ENCODE measurements at regions not wholly inside any gene's neighbourhood (a gene's known extent, or its start where the extent isn't known, plus 50 kb on each side); places are given as distances from the start of the nearest gene placed in this dataset.
"Not testable (repeated sequence)": the region's sequence is repeated elsewhere in the genome, so short reads cannot be mapped to it uniquely, and the experiment has no call there.

DNA sequence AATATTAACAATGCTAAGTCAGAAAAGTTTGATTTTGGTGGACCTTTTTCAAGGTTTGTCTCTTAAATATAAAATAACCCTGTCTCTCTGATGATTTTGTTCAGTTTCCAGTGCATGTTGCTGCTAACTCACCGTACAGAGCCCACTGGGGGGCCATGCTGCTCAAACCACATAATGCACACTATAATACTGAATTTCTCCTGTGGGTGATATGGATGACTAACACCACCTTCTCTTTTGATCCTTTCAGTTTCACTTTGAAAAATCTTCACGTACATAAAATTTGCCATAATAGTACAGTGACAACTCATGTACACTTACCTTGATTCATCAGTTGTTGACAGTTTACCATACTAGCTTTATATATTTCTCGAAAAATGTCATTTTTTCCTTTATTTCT is 506.6 kb upstream of the MAN1A1 start:
- no peak for DNase-seq

DNA sequence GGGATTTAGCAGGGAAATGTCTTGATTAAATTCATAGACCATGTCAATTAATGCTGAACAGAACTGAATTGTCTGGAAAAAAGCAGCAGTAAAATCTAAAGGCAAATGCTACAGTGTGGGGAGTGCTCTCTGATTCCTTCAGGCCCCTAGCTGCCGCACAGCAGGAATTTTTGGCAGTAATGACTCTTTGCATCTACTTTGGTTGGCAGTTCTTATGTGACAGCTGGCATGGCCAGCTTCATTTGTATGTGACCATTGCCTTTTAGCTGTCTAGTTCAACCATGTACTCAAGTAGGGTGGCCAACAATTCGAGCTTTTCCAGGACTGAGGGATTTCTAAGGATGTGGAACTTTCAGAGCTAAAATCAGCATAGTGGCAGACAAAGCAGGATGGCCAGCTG is 499.1 kb upstream of the MAN1A1 start:
- DNase-seq, result no peak

DNA sequence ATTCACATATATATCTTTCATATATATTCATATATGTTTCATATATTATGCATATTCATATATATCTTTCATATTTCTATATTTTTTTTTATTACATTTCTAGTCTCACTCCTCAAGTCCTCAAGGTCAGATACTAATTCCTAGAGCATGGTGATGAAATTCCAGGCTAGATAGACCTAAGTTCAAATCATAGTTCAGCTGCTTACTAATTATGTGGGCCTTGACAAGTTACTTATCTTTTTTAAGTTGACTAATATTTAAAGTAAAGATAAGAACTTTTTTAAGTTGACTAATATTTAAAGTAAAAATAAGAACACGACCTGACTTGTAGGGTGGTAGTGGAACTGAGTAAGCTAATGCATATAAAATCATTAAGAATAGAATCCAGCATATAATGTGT is 495.6 kb upstream of the MAN1A1 start:
- no peak for DNase-seq

GRCh38 chr6:119844387-119844786 is 494.8 kb upstream of the MAN1A1 start:
- peak; percentile 25 for DNase-seq

- no peak for DNase-seq
These were observed 492.6 kb upstream of the MAN1A1 start for GRCh38 chr6:119842191-119842590.

GRCh38 chr6:119838043-119838442 is 488.5 kb upstream of the MAN1A1 start:
- DNase-seq, result no peak

DNA sequence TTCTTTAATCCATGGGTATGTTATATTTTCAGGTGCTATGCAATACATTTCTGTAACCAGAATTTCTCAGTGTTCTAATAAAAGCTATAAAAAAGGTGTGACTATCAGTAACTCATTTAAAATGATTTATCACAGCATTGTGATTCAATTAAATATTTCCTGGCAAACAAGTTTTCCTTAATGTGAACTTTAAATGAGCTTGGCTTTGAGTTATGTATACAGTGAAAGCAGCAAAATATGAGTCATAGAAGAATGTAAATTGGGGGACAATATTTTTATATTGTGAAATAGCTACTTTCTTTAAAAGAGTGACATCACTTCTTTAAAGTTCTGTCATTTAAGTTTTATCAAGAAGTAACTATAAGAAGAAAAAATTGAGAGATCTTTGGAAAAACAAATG is 484.9 kb upstream of the MAN1A1 start:
- DNase-seq, result no peak

DNA sequence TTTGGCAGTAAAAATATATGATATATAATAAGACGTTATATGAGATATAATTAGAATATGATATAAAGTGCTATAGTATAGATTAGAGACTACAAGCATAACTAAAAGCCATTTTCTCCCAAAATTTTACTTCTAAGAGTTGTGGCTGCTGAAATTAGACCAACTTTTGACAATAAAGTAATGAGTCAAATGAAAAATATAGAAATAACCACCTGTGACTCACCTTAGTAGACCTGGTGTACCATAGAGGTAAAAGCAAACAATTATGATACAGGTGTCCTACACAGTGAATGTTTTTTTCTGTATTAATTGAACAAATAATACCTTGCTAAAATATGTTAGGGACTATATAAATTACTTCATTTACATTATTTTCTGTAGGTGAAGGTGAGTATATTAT is 482.9 kb upstream of the MAN1A1 start:
- DNase-seq, result no peak

DNA sequence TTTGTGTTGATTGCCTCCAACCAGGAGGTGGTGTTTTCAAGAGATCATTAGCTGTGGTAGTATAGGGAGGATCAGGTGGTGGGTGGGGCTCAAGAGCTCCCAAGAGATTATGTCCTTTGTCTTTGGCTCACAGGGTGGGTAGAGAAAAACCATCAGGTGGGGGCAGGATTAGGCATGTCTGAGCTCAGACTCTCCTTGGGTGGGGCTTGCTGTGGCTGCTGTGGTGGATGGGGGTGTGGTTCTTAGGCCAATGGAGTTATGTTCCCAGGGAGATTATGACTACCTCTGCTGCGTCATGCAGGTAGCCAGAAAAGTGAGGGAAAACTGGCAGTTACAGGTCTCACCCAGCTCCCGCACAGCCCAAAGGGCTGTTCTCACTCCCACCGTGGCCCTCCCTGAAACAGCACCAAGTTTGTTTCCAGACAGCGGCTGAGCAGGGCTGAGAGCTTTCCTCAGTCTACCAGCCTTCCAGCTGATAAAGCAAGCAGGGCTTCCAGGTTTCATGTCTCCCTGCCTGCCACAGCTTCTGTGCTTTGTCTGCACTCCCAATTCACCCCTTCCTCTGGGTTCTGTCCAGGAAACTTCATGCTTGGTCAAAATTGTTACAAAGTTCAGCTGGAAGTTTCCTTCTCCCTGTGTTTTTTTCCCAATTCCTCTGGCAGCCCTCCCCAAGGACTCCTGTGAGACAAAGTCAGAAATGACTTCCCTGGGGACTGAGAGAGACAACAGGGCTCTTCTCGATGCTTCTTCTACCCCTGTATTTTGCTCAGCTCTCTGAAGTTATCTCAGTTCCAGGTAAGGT is 481.1 kb upstream of the MAN1A1 start:
- peak; percentile 51 for DNase-seq

DNA sequence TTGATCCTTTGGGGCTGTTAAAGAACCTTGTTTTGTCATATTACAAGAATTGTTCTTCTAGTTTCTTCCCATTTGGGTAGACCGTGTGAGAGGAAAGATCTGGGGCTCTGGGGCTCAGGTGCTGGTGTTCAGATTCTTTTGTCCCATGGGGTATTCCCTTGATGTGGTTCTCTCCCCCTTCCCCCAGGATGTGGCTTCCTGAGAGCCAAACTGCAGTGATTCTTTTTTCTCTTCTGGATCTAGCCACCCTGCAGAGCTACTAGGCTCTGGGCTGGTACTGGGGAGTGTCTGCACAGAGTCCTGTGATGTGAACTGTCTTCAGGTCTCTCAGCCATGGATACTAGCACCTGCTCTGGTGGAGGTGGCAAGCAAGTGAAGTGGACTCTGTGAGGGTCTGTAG is 480.5 kb upstream of the MAN1A1 start:
- DNase-seq, result no peak

- DNase-seq, result not testable (repeated sequence)
These were observed 479.9 kb upstream of the MAN1A1 start for GRCh38 chr6:119829499-119829898.

GRCh38 chr6:119829006-119829405 is 479.4 kb upstream of the MAN1A1 start:
- DNase-seq, result no peak

GRCh38 chr6:119821380-119821779 is 471.8 kb upstream of the MAN1A1 start:
- DNase-seq, result no peak

DNA sequence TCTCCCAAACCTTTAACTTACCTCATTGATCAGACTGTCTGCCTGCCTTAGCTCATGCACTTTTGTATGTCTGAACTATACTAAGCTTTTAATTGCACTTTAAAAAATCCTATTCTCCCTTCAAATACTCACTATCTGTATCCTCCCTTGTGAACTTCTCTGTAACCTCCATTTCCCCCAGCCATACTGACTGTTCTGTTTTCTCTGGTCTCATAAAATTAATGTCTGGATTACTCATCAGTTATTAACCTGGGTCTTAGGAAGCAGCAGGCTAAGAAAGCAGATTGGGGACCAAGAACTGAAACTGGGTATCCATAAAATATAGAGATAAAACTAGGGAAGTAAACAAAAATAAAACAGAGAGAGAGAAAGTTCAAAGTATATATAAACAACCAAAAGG is 469.3 kb upstream of the MAN1A1 start:
- DNase-seq, result no peak

GRCh38 chr6:119814609-119815400 is 465.2 kb upstream of the MAN1A1 start:
- no peak for DNase-seq

GRCh38 chr6:119802464-119802863 is 452.9 kb upstream of the MAN1A1 start:
- DNase-seq, result no peak

- DNase-seq, result no peak
These were observed 451.5 kb upstream of the MAN1A1 start for GRCh38 chr6:119801056-119801455.

DNA sequence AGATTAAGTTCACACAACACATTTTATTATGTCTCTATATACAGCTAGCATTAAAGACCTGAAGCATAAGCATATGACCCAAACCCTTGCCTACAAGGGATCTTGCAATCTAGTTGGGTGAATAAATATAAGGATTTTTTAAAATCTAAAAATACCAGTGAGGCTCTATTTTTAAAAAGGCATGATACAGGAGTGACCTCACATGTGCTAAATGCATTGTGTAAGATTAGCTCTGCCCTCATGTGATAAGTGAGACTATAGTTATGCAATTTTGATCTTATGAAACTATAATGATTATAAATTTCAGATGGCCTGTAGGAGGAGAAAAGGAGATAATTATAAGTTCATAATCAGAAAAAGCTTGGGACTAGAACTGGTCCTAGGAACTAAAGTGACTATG is 451.0 kb upstream of the MAN1A1 start:
- no peak for DNase-seq

- no peak for DNase-seq
These were observed 450.3 kb upstream of the MAN1A1 start for GRCh38 chr6:119799596-119800509.

GRCh38 chr6:119791736-119792135 is 442.2 kb upstream of the MAN1A1 start:
- DNase-seq, result no peak

DNA sequence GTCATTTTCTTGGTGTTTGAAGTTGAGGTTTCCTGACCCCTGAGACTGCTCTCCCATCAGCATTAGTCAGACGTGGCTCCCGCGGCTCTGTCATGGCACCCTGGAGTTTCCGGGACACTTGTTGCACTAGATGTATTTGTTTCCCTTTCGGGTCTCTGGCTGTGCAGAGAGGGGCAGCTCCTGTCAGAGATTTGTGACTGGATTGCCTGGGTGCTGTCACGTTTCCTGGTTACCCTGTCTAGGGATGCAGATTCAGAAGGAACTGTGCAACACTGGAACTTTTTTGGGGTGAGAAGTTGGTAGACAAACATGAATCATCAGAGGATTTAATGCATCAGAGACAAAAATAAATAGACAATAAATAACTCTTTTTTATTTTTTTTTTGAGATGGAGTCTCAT is 431.8 kb upstream of the MAN1A1 start:
- no peak for DNase-seq

DNA sequence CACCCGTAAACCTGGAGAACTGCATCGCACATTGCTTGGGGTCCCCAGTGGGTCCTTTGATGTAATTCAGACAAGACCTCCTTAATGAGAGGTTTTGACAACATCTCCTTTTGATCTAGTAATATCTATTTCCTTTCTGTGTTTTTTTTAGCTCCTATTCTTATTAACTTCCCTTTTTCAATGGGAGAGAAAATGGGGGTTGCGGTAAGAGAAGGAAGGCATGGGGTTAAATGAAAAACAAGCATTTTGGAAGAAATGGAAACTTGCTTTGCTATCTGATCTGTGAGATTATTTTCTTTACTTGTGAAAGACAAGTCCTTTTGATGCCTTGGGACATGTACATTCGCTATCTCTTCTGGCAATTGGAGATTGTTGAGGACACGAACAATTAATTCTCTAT is 418.6 kb upstream of the MAN1A1 start:
- peak; percentile 4 for DNase-seq

Data from hematopoietic multipotent progenitor cell treated with erythropoietin and hydrocortisone succinate and interleukin-3 and kit ligand, for 8 days (in vitro differentiated cells).